ENCODE measurements at regions not wholly inside any gene's neighbourhood (a gene's known extent, or its start where the extent isn't known, plus 50 kb on each side); places are given as distances from the start of the nearest gene placed in this dataset.

DNA sequence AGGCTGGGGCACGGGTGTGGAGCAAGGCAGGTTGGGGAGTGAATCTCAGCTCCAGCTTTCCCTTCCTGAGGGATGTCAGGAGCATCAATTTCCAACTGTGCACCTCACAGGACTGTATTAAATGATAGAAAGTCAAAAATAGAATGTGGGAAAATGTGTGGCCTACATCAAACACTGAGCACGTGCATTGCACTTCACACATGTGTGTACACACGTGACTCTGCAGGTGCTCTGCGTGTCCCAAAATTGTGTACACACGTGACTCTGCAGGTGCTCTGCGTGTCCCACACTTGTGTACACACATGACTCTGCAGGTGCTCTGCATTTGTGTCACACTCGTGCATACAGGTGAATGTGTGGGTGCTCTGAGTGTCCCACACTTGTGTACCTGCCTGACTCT lies 577.2 kb upstream of the SALL3 start:
- TF ChIP-seq POLR2AphosphoS5 (IDR thresholded peaks at IDR 0.05) (no peak), EP300 (IDR thresholded peaks at IDR 0.05; ENCODE audit: low read depth) (no peak)
- TF ChIP-seq, protein P1, sequence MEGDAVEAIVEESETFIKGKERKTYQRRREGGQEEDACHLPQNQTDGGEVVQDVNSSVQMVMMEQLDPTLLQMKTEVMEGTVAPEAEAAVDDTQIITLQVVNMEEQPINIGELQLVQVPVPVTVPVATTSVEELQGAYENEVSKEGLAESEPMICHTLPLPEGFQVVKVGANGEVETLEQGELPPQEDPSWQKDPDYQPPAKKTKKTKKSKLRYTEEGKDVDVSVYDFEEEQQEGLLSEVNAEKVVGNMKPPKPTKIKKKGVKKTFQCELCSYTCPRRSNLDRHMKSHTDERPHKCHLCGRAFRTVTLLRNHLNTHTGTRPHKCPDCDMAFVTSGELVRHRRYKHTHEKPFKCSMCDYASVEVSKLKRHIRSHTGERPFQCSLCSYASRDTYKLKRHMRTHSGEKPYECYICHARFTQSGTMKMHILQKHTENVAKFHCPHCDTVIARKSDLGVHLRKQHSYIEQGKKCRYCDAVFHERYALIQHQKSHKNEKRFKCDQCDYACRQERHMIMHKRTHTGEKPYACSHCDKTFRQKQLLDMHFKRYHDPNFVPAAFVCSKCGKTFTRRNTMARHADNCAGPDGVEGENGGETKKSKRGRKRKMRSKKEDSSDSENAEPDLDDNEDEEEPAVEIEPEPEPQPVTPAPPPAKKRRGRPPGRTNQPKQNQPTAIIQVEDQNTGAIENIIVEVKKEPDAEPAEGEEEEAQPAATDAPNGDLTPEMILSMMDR (IDR thresholded peaks at IDR 0.05), result no peak
